Body of pancreas (tissue), 4 donors: ENCODE measurements at regions not wholly inside any gene's neighbourhood (a gene's known extent, or its start where the extent isn't known, plus 50 kb on each side); places are given as distances from the start of the nearest gene placed in this dataset.

ENCODE experiments used
- CTCF ChIP-seq, 7 experiments: fragments of 450-650 bp in 4 of 7; fragments of 200-600 bp in 3 of 7; sonication (generic) in 3 of 7; IDR thresholded peaks; one replicate each; pipeline ENCODE4 v1.5.1; 2016 to 2019; ENCODE audit warnings: antibody characterized with exemption in 7 of 7
- POLR2A ChIP-seq, 3 donors: fragments of 450-650 bp; IDR thresholded peaks; one replicate each; pipeline ENCODE4 v1.6.1; 2016; ENCODE audit warnings: antibody characterized with exemption in 3 of 3, mild to moderate bottlenecking in 2 of 3

DNA sequence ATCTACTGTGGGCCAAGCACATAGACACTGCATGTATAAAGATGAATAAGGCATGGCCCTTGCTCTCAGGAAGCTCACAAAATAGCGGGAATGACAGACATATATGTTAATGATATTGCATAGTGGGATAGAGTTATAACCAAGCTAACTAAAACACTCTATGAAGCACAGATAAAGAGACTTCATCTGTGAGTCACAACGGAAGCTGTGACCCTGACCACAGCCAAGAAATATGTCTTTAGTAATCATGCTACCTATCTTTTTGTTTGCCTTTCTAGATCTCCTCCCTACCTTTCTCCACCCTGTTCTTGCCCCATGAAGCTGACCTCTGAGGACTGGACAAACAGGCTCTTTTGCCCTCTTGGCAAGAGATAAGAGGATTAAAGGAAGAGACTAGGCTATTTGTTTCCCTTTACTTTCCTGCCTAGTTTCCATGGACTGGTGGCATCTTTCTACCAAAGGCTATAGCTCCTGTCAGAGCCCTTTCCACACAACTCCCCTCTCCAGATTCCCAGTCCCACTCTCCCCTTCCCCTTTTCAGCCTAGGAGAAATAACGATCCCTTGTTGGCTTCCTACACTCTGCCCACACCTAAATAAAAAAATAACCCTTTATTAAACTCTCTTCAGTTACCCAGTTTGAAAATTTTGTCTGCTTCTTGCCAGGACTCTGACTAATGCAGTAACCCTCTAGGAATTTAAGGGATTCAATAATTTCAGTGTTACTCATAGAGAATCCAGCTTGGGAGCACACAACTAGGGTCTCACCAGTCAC lies 504.9 kb upstream of the MARCKS start:
- no peak for TF ChIP-seq CTCF (IDR thresholded peaks at IDR 0.05)
- TF ChIP-seq POLR2A (IDR thresholded peaks at IDR 0.05), result no peak
